SK-N-SH (cell line): ENCODE measurements at regions not wholly inside any gene's neighbourhood (a gene's known extent, or its start where the extent isn't known, plus 50 kb on each side); places are given as distances from the start of the nearest gene placed in this dataset.
A peak's percentile ranks its signal among the peaks of the same experiment; 100 is the strongest.

Experiments used
- CTCF ChIA-PET: fragments of 300-600, 350-600 bp; formaldehyde crosslinking; extraction: SDS; loops from one replicate; lab custom pipeline; 2021; lab: Yijun Ruan, JAX
- POLR2A ChIA-PET: fragments of 350-600 bp; sonication (Branson Sonifier 250); formaldehyde crosslinking; extraction: SDS; loops from one replicate; lab custom pipeline; 2020; ENCODE audit warnings: antibody characterized with exemption, inconsistent platforms; lab: Yijun Ruan, JAX
- DNase-seq: peaks from one replicate; pipeline ENCODE4 v3.0.0; 2012
- H2AFZ ChIP-seq: fragments of 200-600 bp; sonication (generic); 2 replicates; pipeline ENCODE4 v1.8.1; 2016; ENCODE audit warnings: antibody characterized with exemption, mild to moderate bottlenecking, low read depth
- H3F3A ChIP-seq: fragments of 200-600 bp; sonication (generic); replicated peaks from 2 replicates; pipeline ENCODE3; 2016; ENCODE audit warnings: antibody characterized with exemption, mild to moderate bottlenecking; ENCODE audit not compliant: insufficient read depth
- H3K27ac ChIP-seq, 2 experiments: fragments of 200-500 bp in 1 of 2; fragments of 200-600 bp in 1 of 2; sonication (Bioruptor generic) in 1 of 2; sonication (generic), shearing (Covaris generic) in 1 of 2; 2 replicates each; pipeline versions ENCODE4 v1.5.1 to v1.6.1; 2014 to 2016; ENCODE audit warnings: low read depth in 2 of 2, inconsistent platforms in 1 of 2, low read length in 1 of 2, mild to moderate bottlenecking in 1 of 2, mixed read lengths in 1 of 2
- H3K27me3 ChIP-seq: fragments of 200-600 bp; sonication (generic), shearing (Covaris generic); 2 replicates; pipeline ENCODE4 v1.6.1; 2016; ENCODE audit warnings: mixed run types; ENCODE audit not compliant: insufficient read depth
- H3K36me3 ChIP-seq, 2 experiments: fragments of 200-500 bp in 1 of 2; fragments of 200-600 bp in 1 of 2; sonication (Bioruptor generic) in 1 of 2; sonication (generic) in 1 of 2; replicated peaks in 1 of 2; 2 replicates each; pipeline versions ENCODE3 to v1.5.1; 2014 to 2016; ENCODE audit warnings: low read length in 1 of 2, mild to moderate bottlenecking in 1 of 2; ENCODE audit not compliant: insufficient read depth in 2 of 2, control insufficient read depth in 1 of 2
- H3K4me1 ChIP-seq, 2 experiments: fragments of 200-500 bp in 1 of 2; fragments of 200-600 bp in 1 of 2; sonication (Bioruptor generic) in 1 of 2; sonication (generic), shearing (Covaris generic) in 1 of 2; 2 replicates each; pipeline versions ENCODE4 v1.5.1 to v1.6.1; 2014 to 2016; ENCODE audit warnings: low read depth in 1 of 2, low read length in 1 of 2, mixed run types in 1 of 2; ENCODE audit not compliant: insufficient read depth in 2 of 2, control insufficient read depth in 1 of 2
- H3K4me2 ChIP-seq: fragments of 200-600 bp; sonication (generic), shearing (Covaris generic); 2 replicates; pipeline ENCODE4 v1.6.1; 2017; ENCODE audit warnings: mixed run types
- H3K4me3 ChIP-seq, 2 experiments: fragments of 200-500 bp in 1 of 2; fragments of 200-600 bp in 1 of 2; sonication (Bioruptor generic) in 1 of 2; sonication (generic), shearing (Covaris generic) in 1 of 2; 2 replicates each; pipeline versions ENCODE4 v1.5.1 to v1.8.1; 2014 to 2016; ENCODE audit warnings: low read depth in 2 of 2, inconsistent platforms in 1 of 2, low read length in 1 of 2, mild to moderate bottlenecking in 1 of 2, mixed read lengths in 1 of 2, moderate library complexity in 1 of 2
- H3K79me2 ChIP-seq: fragments of 200-600 bp; sonication (generic); 2 replicates; pipeline ENCODE4 v1.8.1; 2017; ENCODE audit warnings: mild to moderate bottlenecking; ENCODE audit not compliant: insufficient read depth
- H3K9ac ChIP-seq: fragments of 200-600 bp; sonication (generic); 2 replicates; pipeline ENCODE4 v1.6.1; 2017; ENCODE audit warnings: mixed run types
- H3K9me2 ChIP-seq: fragments of 200-600 bp; sonication (generic); 2 replicates; pipeline ENCODE4 v1.6.1; 2017; ENCODE audit warnings: mixed run types
- H3K9me3 ChIP-seq: fragments of 200-600 bp; sonication (generic); 2 replicates; pipeline ENCODE4 v1.6.1; 2017; ENCODE audit warnings: mixed run types, mild to moderate bottlenecking, moderate library complexity
- H4K20me1 ChIP-seq: fragments of 200-600 bp; sonication (generic); 2 replicates; pipeline ENCODE4 v1.6.1; 2017; ENCODE audit warnings: mild to moderate bottlenecking, mixed run types; ENCODE audit not compliant: insufficient read depth
- CHD2 ChIP-seq: fragments of 150-350 bp; IDR thresholded peaks from 2 replicates; pipeline ENCODE4 v1.6.1; 2018; ENCODE audit warnings: low read length; ENCODE audit not compliant: partially characterized antibody
- ELF1 ChIP-seq: IDR thresholded peaks from 2 replicates; pipeline ENCODE4 v1.4.0; 2012
- EZH2phosphoT487 ChIP-seq: fragments of 200-600 bp; sonication (generic); IDR thresholded peaks from 2 replicates; pipeline ENCODE4 v1.6.1; 2017; ENCODE audit warnings: low read depth, mixed run types, mild to moderate bottlenecking, antibody characterized with exemption, moderate library complexity, borderline replicate concordance
- FOXJ3 ChIP-seq: sonication (generic); formaldehyde crosslinking; IDR thresholded peaks from 2 replicates; pipeline ENCODE4 v1.5.1; 2020; ENCODE audit warnings: mild to moderate bottlenecking, missing genetic modification reagents
- GATA2 ChIP-seq: sonication (generic); formaldehyde crosslinking; IDR thresholded peaks from 2 replicates; pipeline ENCODE4 v1.5.0; 2020; ENCODE audit warnings: mild to moderate bottlenecking, missing genetic modification reagents
- JUND ChIP-seq: IDR thresholded peaks from 2 replicates; pipeline ENCODE4 v1.4.0; 2012
- MEF2A ChIP-seq: IDR thresholded peaks from 2 replicates; pipeline ENCODE4 v1.4.0; 2012; ENCODE audit warnings: low read depth, borderline replicate concordance
- MXI1 ChIP-seq: IDR thresholded peaks from 2 replicates; pipeline ENCODE4 v1.6.1; 2012; ENCODE audit warnings: mild to moderate bottlenecking, low read depth, low read length, improper control_type of control experiment
- NRF1 ChIP-seq: IDR thresholded peaks from 2 replicates; pipeline ENCODE4 v1.6.1; 2012; ENCODE audit warnings: low read depth, mild to moderate bottlenecking, low read length
- POLR2AphosphoS5 ChIP-seq: IDR thresholded peaks from 2 replicates; pipeline ENCODE4 v1.6.1; 2012; ENCODE audit warnings: low read depth, low read length
- RAD21 ChIP-seq: IDR thresholded peaks from 2 replicates; pipeline ENCODE4 v1.6.1; 2012; ENCODE audit warnings: mild to moderate bottlenecking, low read length
- RCOR1 ChIP-seq: fragments of 150-350 bp; IDR thresholded peaks from 2 replicates; pipeline ENCODE4 v1.6.1; 2017; ENCODE audit warnings: antibody characterized with exemption, low read length
- SMC3 ChIP-seq: IDR thresholded peaks from 2 replicates; pipeline ENCODE4 v1.6.1; 2012; ENCODE audit warnings: low read depth, low read length, improper control_type of control experiment
- TAF1 ChIP-seq: IDR thresholded peaks from 2 replicates; pipeline ENCODE4 v1.6.1; 2012; ENCODE audit warnings: low read depth, mild to moderate bottlenecking, low read length, moderate library complexity, borderline replicate concordance
- TCF12 ChIP-seq: IDR thresholded peaks from 2 replicates; pipeline ENCODE4 v1.4.0; 2012
- YY1 ChIP-seq: IDR thresholded peaks from 2 replicates; pipeline ENCODE4 v1.4.0; 2012; ENCODE audit warnings: low read depth, mild to moderate bottlenecking
- WGBS: methylation state at CpG from one replicate; pipeline ENCODE4 v1.1.6; 2017; ENCODE audit warnings: low lambda C conversion rate; 5-methylcytosine and 5-hydroxymethylcytosine counted together
- TF ChIP-seq, protein P1 (sequence below): IDR thresholded peaks from 2 replicates; pipeline ENCODE4; 2012
- TF ChIP-seq, protein P2 (sequence below): fragments of 150-350 bp; IDR thresholded peaks from 2 replicates; pipeline ENCODE4 v1.6.1; 2017; ENCODE audit warnings: antibody characterized with exemption, low read length, low read depth, borderline replicate concordance
- TF ChIP-seq, protein P3 (sequence below): IDR thresholded peaks from 2 replicates; pipeline ENCODE4 v1.4.0; 2012; ENCODE audit warnings: low read depth, borderline replicate concordance
- TF ChIP-seq, protein P4 (sequence below): IDR thresholded peaks from 2 replicates; pipeline ENCODE4 v1.6.1; 2012; ENCODE audit warnings: mild to moderate bottlenecking, low read depth, low read length, moderate library complexity

DNA sequence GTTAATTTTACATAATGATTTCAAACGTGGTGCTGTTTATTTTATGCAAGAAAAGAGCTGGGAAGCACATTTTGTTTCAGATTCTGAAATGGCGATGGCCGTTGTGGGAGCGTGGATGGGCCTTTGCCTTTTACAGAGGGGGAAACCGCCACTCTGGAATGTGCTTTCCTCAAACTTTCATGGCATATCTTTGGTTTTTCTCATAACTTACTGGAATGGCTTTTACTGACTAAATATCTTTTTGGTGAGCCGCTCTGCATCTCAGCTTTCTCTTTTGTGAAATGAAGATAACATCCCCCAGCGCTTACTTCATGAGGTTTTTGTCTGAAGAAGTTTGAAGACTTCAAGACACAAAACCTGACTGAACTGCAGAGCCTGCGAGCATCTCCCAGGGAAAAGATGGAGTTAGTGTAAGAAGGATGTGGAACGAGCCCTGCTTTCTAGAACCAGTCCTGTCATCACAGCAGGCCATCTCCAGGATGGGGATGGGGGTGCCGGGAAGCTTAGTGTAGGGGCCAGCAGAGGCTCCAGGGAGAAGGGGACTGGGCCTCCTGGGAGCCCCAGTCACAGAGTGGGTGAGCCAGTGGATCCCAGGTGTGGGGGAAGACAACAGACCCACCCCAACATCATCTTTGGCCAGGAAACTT, 61.8 kb upstream of the TIAM2 start:
- H2AFZ ChIP-seq: peak overlapping the region; percentile 12; the same call in 1 of the 2 replicates
- 70% methylated on average over 9 of the region's 10 CpGs for WGBS
- no peak overlapping the region for H3K4me3 ChIP-seq
- TF ChIP-seq, protein P1, sequence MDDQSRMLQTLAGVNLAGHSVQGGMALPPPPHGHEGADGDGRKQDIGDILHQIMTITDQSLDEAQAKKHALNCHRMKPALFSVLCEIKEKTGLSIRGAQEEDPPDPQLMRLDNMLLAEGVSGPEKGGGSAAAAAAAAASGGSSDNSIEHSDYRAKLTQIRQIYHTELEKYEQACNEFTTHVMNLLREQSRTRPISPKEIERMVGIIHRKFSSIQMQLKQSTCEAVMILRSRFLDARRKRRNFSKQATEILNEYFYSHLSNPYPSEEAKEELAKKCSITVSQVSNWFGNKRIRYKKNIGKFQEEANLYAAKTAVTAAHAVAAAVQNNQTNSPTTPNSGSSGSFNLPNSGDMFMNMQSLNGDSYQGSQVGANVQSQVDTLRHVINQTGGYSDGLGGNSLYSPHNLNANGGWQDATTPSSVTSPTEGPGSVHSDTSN: 0 out of 2 replicates have a peak, but pooled peaks have one; percentile 6
- TF ChIP-seq TCF12 (peak; percentile 17; the same call in 1 of the 2 replicates), JUND (0 out of 2 replicates have a peak, but pooled peaks have one; percentile 16), CHD2 (no peak), MXI1 (no peak)
- peak overlapping the region; percentile 66; the same call in 1 of the 2 replicates for H3K4me2 ChIP-seq
- H3K27me3 ChIP-seq: no peaks in the 10 kb centered on the region
- no peaks in the 10 kb centered on the region for H3K79me2 ChIP-seq
- no peaks in the 10 kb centered on the region for H3K36me3 ChIP-seq
- peaks cover 27% of the 10 kb centered on the region for H3F3A ChIP-seq
- no peak for DNase-seq
- no peak overlapping the region for H3K9ac ChIP-seq
- peaks cover 31 to 33% of the 10 kb centered on the region in 2 experiments for H3K4me1 ChIP-seq
- no peaks in the 10 kb centered on the region for H3K9me3 ChIP-seq
- peak overlapping the region; percentile 82 to 94 for H3K27ac ChIP-seq
- no peaks in the 10 kb centered on the region for H4K20me1 ChIP-seq
- ChIA-PET CTCF (interaction anchor here (0.9 to 8.1 kb wide), 5 partner anchors 25 to 257 kb away, joined by 3 to 132 read pairs (median 3); no protein-coding TSS in a partner anchor), POLR2A (no interaction called here)
- no peaks in the 10 kb centered on the region for H3K9me2 ChIP-seq

DNA sequence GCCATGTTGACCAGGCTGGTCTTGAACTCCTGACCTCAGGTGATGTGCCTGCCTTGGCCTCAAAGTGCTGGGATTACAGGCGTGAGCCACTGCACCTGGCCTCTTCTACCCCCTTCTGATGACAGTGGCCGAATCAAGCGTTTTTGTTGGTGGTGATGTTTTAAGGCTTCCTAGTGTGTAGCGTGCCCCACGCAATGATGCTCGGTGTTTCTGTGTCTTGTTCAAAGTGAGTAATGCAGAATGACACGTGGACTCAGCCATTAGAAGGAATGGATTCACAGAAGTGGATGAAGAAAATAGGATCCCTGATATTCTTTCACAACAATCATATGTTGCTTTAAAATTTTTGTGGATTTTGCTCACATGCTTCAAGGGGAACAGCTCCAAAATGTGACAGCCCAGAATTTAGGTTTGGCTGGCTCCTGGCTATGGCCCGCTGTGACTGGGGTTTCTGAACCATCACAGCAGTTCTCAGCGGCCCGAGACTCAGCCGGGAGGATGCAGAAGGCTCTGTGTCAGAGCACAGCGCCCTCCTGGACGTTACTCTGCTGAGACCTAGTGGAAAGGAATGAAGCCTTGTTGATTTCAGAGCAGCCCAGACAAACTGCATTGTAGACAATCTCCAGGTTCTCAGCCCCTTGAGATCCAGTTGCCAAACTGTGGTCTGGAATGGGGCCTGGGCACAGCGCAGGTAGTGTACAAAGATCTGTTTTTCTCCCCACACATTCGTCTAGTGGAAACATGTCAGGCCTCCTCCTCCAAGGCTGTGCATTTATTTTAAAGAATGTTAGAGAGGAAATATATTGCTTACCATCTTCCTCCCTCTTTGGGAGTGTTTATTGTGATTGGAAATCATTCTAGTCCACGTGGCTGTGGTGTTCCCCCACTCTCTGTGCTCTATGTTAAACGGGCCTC, 57.6 kb upstream of the TIAM2 start:
- H3K4me1 ChIP-seq: peaks cover 8 to 11% of the 10 kb centered on the region in 2 experiments
- H2AFZ ChIP-seq: no peak overlapping the region
- no peaks in the 10 kb centered on the region for H3K9me2 ChIP-seq
- WGBS: 81% methylated on average over 16 of the region's 17 CpGs
- no peaks in the 10 kb centered on the region for H3K27me3 ChIP-seq
- H3K79me2 ChIP-seq: no peaks in the 10 kb centered on the region
- H3F3A ChIP-seq: peaks cover 12% of the 10 kb centered on the region
- no peaks in the 10 kb centered on the region for H4K20me1 ChIP-seq
- ChIA-PET CTCF (interaction anchor here (1.2 to 1.4 kb wide), 2 partner anchors 10 to 60 kb away, joined by 3 to 4 read pairs; no protein-coding TSS in a partner anchor), POLR2A (no interaction called here)
- no peaks in the 10 kb centered on the region for H3K9me3 ChIP-seq
- no peaks in the 10 kb centered on the region for H3K36me3 ChIP-seq
- H3K4me2 ChIP-seq: no peak overlapping the region
- no peak overlapping the region for H3K27ac ChIP-seq
- no peak overlapping the region for H3K4me3 ChIP-seq
- H3K9ac ChIP-seq: no peak overlapping the region
- no peak for DNase-seq
- TF ChIP-seq EZH2phosphoT487: no peak
- TF ChIP-seq JUND: no peak
- no peak for TF ChIP-seq YY1
- TF ChIP-seq RAD21: no peak
- no peak for TF ChIP-seq GATA2 (CRISPR knock-in tag)
- TF ChIP-seq NRF1: no peak
- TF ChIP-seq MEF2A: no peak
- TF ChIP-seq, protein P2, sequence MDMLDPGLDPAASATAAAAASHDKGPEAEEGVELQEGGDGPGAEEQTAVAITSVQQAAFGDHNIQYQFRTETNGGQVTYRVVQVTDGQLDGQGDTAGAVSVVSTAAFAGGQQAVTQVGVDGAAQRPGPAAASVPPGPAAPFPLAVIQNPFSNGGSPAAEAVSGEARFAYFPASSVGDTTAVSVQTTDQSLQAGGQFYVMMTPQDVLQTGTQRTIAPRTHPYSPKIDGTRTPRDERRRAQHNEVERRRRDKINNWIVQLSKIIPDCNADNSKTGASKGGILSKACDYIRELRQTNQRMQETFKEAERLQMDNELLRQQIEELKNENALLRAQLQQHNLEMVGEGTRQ: no peak
- TF ChIP-seq RCOR1: no peak
- TF ChIP-seq POLR2AphosphoS5: no peak
- no peak for TF ChIP-seq FOXJ3 (CRISPR knock-in tag)
- no peak for TF ChIP-seq SMC3
- no peak for TF ChIP-seq TAF1
- TF ChIP-seq, protein P3, sequence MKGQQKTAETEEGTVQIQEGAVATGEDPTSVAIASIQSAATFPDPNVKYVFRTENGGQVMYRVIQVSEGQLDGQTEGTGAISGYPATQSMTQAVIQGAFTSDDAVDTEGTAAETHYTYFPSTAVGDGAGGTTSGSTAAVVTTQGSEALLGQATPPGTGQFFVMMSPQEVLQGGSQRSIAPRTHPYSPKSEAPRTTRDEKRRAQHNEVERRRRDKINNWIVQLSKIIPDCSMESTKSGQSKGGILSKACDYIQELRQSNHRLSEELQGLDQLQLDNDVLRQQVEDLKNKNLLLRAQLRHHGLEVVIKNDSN: no peak
- TF ChIP-seq, protein P4, sequence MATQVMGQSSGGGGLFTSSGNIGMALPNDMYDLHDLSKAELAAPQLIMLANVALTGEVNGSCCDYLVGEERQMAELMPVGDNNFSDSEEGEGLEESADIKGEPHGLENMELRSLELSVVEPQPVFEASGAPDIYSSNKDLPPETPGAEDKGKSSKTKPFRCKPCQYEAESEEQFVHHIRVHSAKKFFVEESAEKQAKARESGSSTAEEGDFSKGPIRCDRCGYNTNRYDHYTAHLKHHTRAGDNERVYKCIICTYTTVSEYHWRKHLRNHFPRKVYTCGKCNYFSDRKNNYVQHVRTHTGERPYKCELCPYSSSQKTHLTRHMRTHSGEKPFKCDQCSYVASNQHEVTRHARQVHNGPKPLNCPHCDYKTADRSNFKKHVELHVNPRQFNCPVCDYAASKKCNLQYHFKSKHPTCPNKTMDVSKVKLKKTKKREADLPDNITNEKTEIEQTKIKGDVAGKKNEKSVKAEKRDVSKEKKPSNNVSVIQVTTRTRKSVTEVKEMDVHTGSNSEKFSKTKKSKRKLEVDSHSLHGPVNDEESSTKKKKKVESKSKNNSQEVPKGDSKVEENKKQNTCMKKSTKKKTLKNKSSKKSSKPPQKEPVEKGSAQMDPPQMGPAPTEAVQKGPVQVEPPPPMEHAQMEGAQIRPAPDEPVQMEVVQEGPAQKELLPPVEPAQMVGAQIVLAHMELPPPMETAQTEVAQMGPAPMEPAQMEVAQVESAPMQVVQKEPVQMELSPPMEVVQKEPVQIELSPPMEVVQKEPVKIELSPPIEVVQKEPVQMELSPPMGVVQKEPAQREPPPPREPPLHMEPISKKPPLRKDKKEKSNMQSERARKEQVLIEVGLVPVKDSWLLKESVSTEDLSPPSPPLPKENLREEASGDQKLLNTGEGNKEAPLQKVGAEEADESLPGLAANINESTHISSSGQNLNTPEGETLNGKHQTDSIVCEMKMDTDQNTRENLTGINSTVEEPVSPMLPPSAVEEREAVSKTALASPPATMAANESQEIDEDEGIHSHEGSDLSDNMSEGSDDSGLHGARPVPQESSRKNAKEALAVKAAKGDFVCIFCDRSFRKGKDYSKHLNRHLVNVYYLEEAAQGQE: no peak
- no peak for TF ChIP-seq ELF1
